Mucosa of stomach (tissue), 1 donor: ENCODE measurements at regions not wholly inside any gene's neighbourhood (a gene's known extent, or its start where the extent isn't known, plus 50 kb on each side); places are given as distances from the start of the nearest gene placed in this dataset.

Source experiments
- H3K27me3 ChIP-seq: one replicate; pipeline ENCODE4 v1.7.0; 2013; ENCODE audit warnings: mild to moderate bottlenecking, low read length; ENCODE audit not compliant: control insufficient read depth, insufficient read depth
- H3K36me3 ChIP-seq: one replicate; pipeline ENCODE4 v1.7.0; 2013; ENCODE audit warnings: low read length; ENCODE audit not compliant: control insufficient read depth, insufficient read depth
- H3K4me1 ChIP-seq: one replicate; pipeline ENCODE4 v1.7.0; 2013; ENCODE audit warnings: mild to moderate bottlenecking, low read length; ENCODE audit not compliant: control insufficient read depth, insufficient read depth
- H3K4me3 ChIP-seq: one replicate; pipeline ENCODE4 v1.7.0; 2013; ENCODE audit warnings: low read length
- H3K9ac ChIP-seq: one replicate; pipeline ENCODE4 v1.7.0; 2013; ENCODE audit warnings: mild to moderate bottlenecking, low read length, moderate library complexity
- H3K9me3 ChIP-seq: one replicate; pipeline ENCODE4 v1.7.0; 2013; ENCODE audit warnings: mild to moderate bottlenecking, low read length, moderate library complexity; ENCODE audit not compliant: control insufficient read depth
- donor health status: Pancreatic carcinoma.

DNA sequence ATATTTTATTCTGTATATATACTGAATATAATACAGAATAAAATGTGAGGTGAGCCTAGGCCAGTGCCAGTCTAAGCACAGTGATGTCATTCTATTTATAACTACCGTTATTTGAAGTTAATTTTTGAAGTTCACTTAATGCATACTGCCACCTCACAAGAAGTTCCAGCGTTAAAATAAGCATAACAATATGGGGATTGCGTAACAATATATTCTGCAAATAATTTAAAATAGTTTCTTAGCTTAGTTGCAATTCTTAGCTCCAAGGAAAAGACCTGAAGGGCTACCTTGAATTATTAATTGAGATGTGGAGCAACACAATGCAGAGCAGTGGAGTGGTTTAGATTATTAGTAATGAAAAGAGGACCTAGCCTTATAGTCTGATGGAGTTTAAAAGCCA, 390.5 kb upstream of the ROBO1 start:
- H3K4me3 ChIP-seq = no peak overlapping the region
- H3K4me1 ChIP-seq = no peaks in the 10 kb centered on the region
- no peak overlapping the region for H3K9ac ChIP-seq
- no peaks in the 10 kb centered on the region for H3K9me3 ChIP-seq
- H3K27me3 ChIP-seq = no peaks in the 10 kb centered on the region
- H3K36me3 ChIP-seq = no peaks in the 10 kb centered on the region

DNA sequence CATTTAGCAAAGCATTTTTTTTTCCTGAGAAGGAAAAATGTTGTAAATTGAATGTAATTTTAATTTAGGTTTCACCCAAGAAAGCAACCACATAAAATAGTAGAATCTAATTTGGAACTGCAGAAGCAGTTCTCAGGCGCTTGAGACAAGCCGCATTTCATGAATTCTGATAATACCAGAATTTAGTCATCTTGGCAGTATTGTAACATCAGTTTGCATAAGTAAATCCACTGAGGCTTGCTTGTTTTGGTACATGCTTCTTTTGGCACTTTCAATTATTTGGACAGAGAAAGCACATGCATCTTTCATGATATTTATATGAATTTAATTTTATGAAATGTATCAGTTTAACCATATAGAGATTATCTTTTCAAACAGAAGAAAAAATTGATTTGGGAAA, 389.7 kb upstream of the ROBO1 start:
- no peaks in the 10 kb centered on the region for H3K4me1 ChIP-seq
- H3K4me3 ChIP-seq = no peak overlapping the region
- H3K36me3 ChIP-seq = no peaks in the 10 kb centered on the region
- no peaks in the 10 kb centered on the region for H3K9me3 ChIP-seq
- no peak overlapping the region for H3K9ac ChIP-seq
- no peaks in the 10 kb centered on the region for H3K27me3 ChIP-seq

- Histone ChIP-seq H3K27me3 (no peaks in the 10 kb centered on the region), H3K9me3 (no peaks in the 10 kb centered on the region), H3K9ac (no peak overlapping the region), H3K4me1 (no peaks in the 10 kb centered on the region), H3K4me3 (no peak overlapping the region), H3K36me3 (no peaks in the 10 kb centered on the region)
Observed at GRCh38 chr3:80152692-80153091, 384.9 kb upstream of the ROBO1 start.

DNA sequence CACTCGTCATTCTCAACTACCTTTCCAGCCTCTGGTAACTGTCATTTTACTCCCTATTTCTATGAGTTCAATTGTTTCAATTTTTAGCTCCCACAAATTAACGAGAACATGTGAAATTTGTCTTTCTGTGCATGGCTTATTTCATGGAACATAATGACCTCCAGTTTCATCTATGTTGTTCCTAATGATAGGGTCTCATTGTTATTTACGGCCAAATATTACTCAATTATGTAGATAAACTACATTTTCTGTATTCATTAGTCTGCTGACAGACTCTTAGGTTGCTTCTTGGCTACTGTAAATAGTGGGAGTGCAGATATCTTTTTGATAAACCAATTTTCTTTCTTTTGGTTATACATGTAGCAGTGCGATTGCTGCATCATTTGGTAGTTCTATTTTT, 374.9 kb upstream of the ROBO1 start:
- Histone ChIP-seq H3K27me3 (no peaks in the 10 kb centered on the region), H3K4me1 (no peaks in the 10 kb centered on the region), H3K4me3 (no peak overlapping the region), H3K9ac (no peak overlapping the region), H3K36me3 (no peaks in the 10 kb centered on the region), H3K9me3 (no peaks in the 10 kb centered on the region)

GRCh38 chr3:80141557-80141956, 373.8 kb upstream of the ROBO1 start:
- Histone ChIP-seq H3K27me3 (no peaks in the 10 kb centered on the region), H3K36me3 (no peaks in the 10 kb centered on the region), H3K9me3 (no peaks in the 10 kb centered on the region), H3K4me3 (no peak overlapping the region), H3K4me1 (no peaks in the 10 kb centered on the region), H3K9ac (no peak overlapping the region)

DNA sequence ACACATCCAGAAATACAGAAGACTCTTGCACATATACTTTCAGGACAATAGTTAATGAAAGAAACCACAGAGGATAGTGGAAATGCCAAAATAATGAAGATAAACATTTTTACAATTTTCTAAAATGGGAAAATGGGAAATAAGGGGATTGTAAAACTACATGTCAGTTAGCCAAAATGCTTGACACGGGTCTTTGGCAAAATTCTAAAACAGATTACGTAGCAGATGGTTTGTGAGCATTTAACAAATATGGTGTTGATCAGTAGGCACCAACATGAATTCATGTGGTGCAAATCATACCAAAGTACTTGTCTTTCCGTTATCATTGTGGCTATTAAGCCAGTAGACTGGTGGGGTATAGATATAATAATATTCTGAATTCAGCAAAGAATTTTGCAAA, 348.5 kb upstream of the ROBO1 start:
- Histone ChIP-seq H3K9ac (no peak overlapping the region), H3K9me3 (no peaks in the 10 kb centered on the region), H3K4me1 (no peaks in the 10 kb centered on the region), H3K27me3 (no peaks in the 10 kb centered on the region), H3K36me3 (no peaks in the 10 kb centered on the region), H3K4me3 (no peak overlapping the region)

DNA sequence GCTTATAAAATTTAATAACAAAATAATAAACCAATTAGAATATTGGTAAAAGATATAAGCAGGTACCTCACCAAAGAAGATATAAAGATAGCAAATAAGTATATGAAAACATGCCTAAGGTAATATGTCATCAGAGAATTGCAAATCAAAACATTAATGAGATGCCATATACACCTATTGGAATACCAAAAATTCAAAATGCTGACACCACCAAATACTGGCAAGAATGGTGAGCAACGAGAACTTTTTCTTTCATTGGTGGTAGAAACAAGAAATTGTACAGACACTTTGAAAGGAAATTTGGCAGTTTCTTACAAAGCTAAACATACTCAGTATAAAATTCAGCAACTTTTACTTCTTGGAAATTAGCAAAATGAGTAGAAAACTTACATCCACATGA, 346.9 kb upstream of the ROBO1 start:
- no peak overlapping the region for H3K9ac ChIP-seq
- no peak overlapping the region for H3K4me3 ChIP-seq
- no peaks in the 10 kb centered on the region for H3K9me3 ChIP-seq
- no peaks in the 10 kb centered on the region for H3K27me3 ChIP-seq
- no peaks in the 10 kb centered on the region for H3K4me1 ChIP-seq
- no peaks in the 10 kb centered on the region for H3K36me3 ChIP-seq

DNA sequence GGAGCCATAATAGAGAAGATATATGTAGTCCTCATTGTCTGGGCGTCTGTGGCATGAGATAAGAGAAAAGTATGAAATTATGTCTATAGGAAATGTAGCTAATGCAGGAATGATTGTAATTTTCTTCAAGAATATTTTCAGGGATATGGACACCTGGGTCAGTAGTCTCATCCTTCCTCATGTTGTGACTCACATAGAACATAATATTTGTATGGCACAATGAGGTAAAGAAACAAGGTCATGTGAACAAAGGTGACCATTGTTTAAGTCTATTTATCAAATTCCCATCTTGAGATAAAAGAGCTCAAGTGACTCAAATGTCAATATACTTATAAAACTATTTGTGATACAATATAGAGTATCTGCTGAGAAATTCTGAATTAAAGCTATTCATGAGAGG, 345.5 kb upstream of the ROBO1 start:
- Histone ChIP-seq H3K4me3 (no peak overlapping the region), H3K9me3 (no peaks in the 10 kb centered on the region), H3K9ac (no peak overlapping the region), H3K4me1 (no peaks in the 10 kb centered on the region), H3K27me3 (no peaks in the 10 kb centered on the region), H3K36me3 (no peaks in the 10 kb centered on the region)

DNA sequence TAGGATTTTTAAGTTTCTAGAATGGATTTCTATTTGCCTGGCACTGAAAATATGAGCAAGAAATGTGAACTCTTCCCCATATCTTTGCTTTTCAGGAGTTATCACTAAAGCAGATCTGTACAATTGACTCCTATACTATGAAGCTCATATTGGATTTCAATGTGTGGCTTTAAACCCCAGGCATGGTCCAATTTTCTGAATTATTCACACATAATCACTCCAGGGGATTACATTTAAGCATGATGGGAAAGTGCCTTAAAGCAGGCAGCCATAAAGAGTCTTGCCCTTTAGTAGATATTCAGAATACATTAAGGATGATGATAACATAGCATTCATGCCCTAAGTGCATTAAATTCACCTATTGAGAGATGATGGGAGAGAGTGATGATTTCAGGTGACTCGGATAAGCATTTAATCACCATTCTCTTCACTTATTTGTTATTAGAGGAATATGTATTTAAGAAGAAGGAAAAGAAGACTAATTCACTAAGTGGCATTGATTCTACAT, 331.8 kb upstream of the ROBO1 start:
- no peaks in the 10 kb centered on the region for H3K4me1 ChIP-seq
- no peak overlapping the region for H3K9ac ChIP-seq
- no peaks in the 10 kb centered on the region for H3K9me3 ChIP-seq
- H3K27me3 ChIP-seq = no peaks in the 10 kb centered on the region
- H3K4me3 ChIP-seq = no peak overlapping the region
- H3K36me3 ChIP-seq = no peaks in the 10 kb centered on the region

DNA sequence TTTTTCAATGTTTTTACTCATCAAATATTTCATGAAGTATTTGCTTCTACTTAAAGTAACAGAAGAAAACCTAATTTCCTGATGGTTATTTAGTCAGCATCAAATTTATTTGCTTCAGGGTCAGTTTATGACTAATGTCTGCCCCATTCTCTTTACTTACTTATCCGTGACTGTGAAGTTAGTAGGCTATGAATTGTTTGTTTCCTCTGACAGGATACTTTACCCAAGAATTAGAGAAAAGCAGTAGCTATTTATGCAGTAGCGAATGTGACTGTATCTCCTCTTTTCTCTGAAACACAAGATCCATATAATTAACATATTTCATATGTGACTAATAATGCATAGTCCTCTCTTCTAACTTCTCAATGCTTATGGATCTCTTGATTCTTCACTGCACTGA, 329.9 kb upstream of the ROBO1 start:
- Histone ChIP-seq H3K4me3 (no peak overlapping the region), H3K27me3 (no peaks in the 10 kb centered on the region), H3K9me3 (no peaks in the 10 kb centered on the region), H3K9ac (no peak overlapping the region), H3K36me3 (no peaks in the 10 kb centered on the region), H3K4me1 (no peaks in the 10 kb centered on the region)

DNA sequence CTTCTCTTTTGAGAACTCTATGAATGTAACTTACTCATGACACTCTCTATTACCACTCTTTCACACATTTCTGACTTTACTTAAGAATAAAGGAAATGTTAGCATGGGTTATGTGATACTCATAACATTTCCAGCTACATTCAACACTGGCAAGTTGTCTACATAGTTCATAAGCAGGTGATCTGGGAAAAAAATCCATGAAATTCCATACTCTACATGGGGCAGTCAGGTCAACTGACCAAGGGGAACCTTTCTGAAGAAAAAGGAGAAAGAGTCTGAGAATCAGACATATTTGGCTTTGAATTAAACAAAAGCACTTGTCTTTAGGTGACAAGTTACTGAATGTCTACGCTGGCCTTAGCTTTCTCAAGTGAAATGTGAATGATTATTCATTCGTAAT, 329.1 kb upstream of the ROBO1 start:
- H3K27me3 ChIP-seq = no peaks in the 10 kb centered on the region
- H3K36me3 ChIP-seq = no peaks in the 10 kb centered on the region
- H3K9ac ChIP-seq = no peak overlapping the region
- H3K4me3 ChIP-seq = no peak overlapping the region
- H3K9me3 ChIP-seq = no peaks in the 10 kb centered on the region
- H3K4me1 ChIP-seq = no peaks in the 10 kb centered on the region

GRCh38 chr3:80094589-80094988, 326.8 kb upstream of the ROBO1 start:
- H3K4me1 ChIP-seq = no peaks in the 10 kb centered on the region
- no peaks in the 10 kb centered on the region for H3K36me3 ChIP-seq
- no peaks in the 10 kb centered on the region for H3K9me3 ChIP-seq
- no peaks in the 10 kb centered on the region for H3K27me3 ChIP-seq
- no peak overlapping the region for H3K4me3 ChIP-seq
- H3K9ac ChIP-seq = no peak overlapping the region

GRCh38 chr3:80087767-80088166, 320.0 kb upstream of the ROBO1 start:
- Histone ChIP-seq H3K9ac (no peak overlapping the region), H3K4me3 (no peak overlapping the region), H3K27me3 (no peaks in the 10 kb centered on the region), H3K4me1 (no peaks in the 10 kb centered on the region), H3K36me3 (no peaks in the 10 kb centered on the region), H3K9me3 (no peaks in the 10 kb centered on the region)
